PC-3 (cell line): ENCODE measurements at regions not wholly inside any gene's neighbourhood (a gene's known extent, or its start where the extent isn't known, plus 50 kb on each side); places are given as distances from the start of the nearest gene placed in this dataset.

Source experiments
- EZH2 ChIP-seq: fragments of 300-600 bp; sonication (generic); IDR thresholded peaks from one replicate; pipeline ENCODE4 v1.6.1; 2017; ENCODE audit warnings: antibody characterized with exemption, mild to moderate bottlenecking, low read length; ENCODE audit not compliant: unreplicated experiment
- EZH2phosphoT487 ChIP-seq: fragments of 300-600 bp; sonication (generic); IDR thresholded peaks from 2 replicates; pipeline ENCODE4 v1.6.1; 2018; ENCODE audit warnings: mild to moderate bottlenecking, antibody characterized with exemption, low read length, borderline replicate concordance
- TF ChIP-seq, protein P1 (sequence below): fragments of 300-600 bp; sonication (generic); conservative IDR thresholded peaks from 2 replicates; pipeline ENCODE4 v1.5.1; 2017; ENCODE audit warnings: antibody characterized with exemption, low read depth, mild to moderate bottlenecking, low read length

GRCh38 chr2:37800176-37800858 is 124.8 kb upstream of the RMDN2 start:
- TF ChIP-seq, protein P1, sequence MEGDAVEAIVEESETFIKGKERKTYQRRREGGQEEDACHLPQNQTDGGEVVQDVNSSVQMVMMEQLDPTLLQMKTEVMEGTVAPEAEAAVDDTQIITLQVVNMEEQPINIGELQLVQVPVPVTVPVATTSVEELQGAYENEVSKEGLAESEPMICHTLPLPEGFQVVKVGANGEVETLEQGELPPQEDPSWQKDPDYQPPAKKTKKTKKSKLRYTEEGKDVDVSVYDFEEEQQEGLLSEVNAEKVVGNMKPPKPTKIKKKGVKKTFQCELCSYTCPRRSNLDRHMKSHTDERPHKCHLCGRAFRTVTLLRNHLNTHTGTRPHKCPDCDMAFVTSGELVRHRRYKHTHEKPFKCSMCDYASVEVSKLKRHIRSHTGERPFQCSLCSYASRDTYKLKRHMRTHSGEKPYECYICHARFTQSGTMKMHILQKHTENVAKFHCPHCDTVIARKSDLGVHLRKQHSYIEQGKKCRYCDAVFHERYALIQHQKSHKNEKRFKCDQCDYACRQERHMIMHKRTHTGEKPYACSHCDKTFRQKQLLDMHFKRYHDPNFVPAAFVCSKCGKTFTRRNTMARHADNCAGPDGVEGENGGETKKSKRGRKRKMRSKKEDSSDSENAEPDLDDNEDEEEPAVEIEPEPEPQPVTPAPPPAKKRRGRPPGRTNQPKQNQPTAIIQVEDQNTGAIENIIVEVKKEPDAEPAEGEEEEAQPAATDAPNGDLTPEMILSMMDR: no peak
- TF ChIP-seq EZH2: no peak
- TF ChIP-seq EZH2phosphoT487: no peak
